GM12878 (cell line): ENCODE measurements at regions not wholly inside any gene's neighbourhood (a gene's known extent, or its start where the extent isn't known, plus 50 kb on each side); places are given as distances from the start of the nearest gene placed in this dataset.

Source experiments
- BCL3 ChIP-seq: IDR thresholded peaks from 2 replicates; pipeline ENCODE4 v1.6.1; 2011; ENCODE audit warnings: borderline replicate concordance, low read depth, mild to moderate bottlenecking, moderate library complexity, low read length; ENCODE audit not compliant: insufficient read depth, poor library complexity, severe bottlenecking
- EGR1 ChIP-seq, 2 experiments: IDR thresholded peaks; 1 replicate in 1 of 2; 2 replicates in 1 of 2; pipeline ENCODE4 v1.6.1; 2011 to 2012; ENCODE audit warnings: low read depth in 2 of 2, low read length in 2 of 2, borderline replicate concordance in 1 of 2, mild to moderate bottlenecking in 1 of 2, moderate library complexity in 1 of 2
- HDAC6 ChIP-seq: fragments of 200-600 bp; sonication (generic); IDR thresholded peaks from one replicate; pipeline ENCODE4 v1.8.0; 2017; ENCODE audit warnings: antibody characterized with exemption; ENCODE audit not compliant: unreplicated experiment
- TAF1 ChIP-seq: IDR thresholded peaks from 2 replicates; pipeline ENCODE4 v1.6.1; 2011; ENCODE audit warnings: mild to moderate bottlenecking, low read depth, low read length, borderline replicate concordance

- TF ChIP-seq TAF1 (no peak), HDAC6 (no peak), BCL3 (no peak), EGR1 (IDR thresholded peaks at IDR 0.05; ENCODE audit: borderline replicate concordance in 1 of 2, low read depth in 2 of 2, low read length in 2 of 2) (no peak)
These were observed 331.9 kb upstream of the CCNG1 start for GRCh38 chr5:163105456-163105855.
